Subcutaneous abdominal adipose tissue (tissue), 5 donors: ENCODE measurements at regions not wholly inside any gene's neighbourhood (a gene's known extent, or its start where the extent isn't known, plus 50 kb on each side); places are given as distances from the start of the nearest gene placed in this dataset.
"Not testable (repeated sequence)": the region's sequence is repeated elsewhere in the genome, so short reads cannot be mapped to it uniquely, and the experiment has no call there.

ENCODE experiments used
- H3K27ac ChIP-seq: one replicate; pipeline ENCODE4 v1.7.0; 2013; ENCODE audit warnings: low read depth, mild to moderate bottlenecking, inconsistent platforms, low read length, moderate library complexity
- H3K27me3 ChIP-seq, 5 donors: one replicate each; pipeline ENCODE4 v1.7.0; 2013; ENCODE audit warnings: low read length in 5 of 5, inconsistent platforms in 1 of 5; ENCODE audit not compliant: control insufficient read depth in 5 of 5, insufficient read depth in 4 of 5
- H3K36me3 ChIP-seq, 5 donors: one replicate each; pipeline ENCODE4 v1.7.0; 2013; ENCODE audit warnings: low read length in 5 of 5; ENCODE audit not compliant: control insufficient read depth in 5 of 5, insufficient read depth in 5 of 5
- H3K4me1 ChIP-seq, 5 donors: one replicate each; pipeline ENCODE4 v1.7.0; 2013; ENCODE audit warnings: low read length in 5 of 5, mild to moderate bottlenecking in 3 of 5, moderate library complexity in 1 of 5; ENCODE audit not compliant: control insufficient read depth in 5 of 5, insufficient read depth in 5 of 5
- H3K4me3 ChIP-seq, 5 donors: one replicate each; pipeline ENCODE4 v1.7.0; 2013; ENCODE audit warnings: low read length in 5 of 5, low read depth in 1 of 5
- H3K9ac ChIP-seq, 5 donors: one replicate each; pipeline ENCODE4 v1.7.0; 2013; ENCODE audit warnings: low read length in 5 of 5, mild to moderate bottlenecking in 4 of 5, moderate library complexity in 3 of 5
- H3K9me3 ChIP-seq, 5 donors: one replicate each; pipeline ENCODE4 v1.7.0; 2013; ENCODE audit warnings: low read length in 5 of 5; ENCODE audit not compliant: control insufficient read depth in 5 of 5
- donor health status: healthy.
- donor health status: healthy.
- donor health status: healthy.
- donor health status: healthy.
- donor health status: healthy.

GRCh38 chr10:29823553-29824080 is 188.8 kb upstream of the SVIL start:
- Histone ChIP-seq H3K9me3 (no peaks in the 10 kb centered on the region), H3K9ac (no peak overlapping the region), H3K4me3 (no peak overlapping the region), H3K4me1 (peaks cover 0 to 14% (median 12%) of the 10 kb centered on the region in 5 donors), H3K27me3 (no peaks in the 10 kb centered on the region), H3K27ac (no peak overlapping the region), H3K36me3 (no peaks in the 10 kb centered on the region)

DNA sequence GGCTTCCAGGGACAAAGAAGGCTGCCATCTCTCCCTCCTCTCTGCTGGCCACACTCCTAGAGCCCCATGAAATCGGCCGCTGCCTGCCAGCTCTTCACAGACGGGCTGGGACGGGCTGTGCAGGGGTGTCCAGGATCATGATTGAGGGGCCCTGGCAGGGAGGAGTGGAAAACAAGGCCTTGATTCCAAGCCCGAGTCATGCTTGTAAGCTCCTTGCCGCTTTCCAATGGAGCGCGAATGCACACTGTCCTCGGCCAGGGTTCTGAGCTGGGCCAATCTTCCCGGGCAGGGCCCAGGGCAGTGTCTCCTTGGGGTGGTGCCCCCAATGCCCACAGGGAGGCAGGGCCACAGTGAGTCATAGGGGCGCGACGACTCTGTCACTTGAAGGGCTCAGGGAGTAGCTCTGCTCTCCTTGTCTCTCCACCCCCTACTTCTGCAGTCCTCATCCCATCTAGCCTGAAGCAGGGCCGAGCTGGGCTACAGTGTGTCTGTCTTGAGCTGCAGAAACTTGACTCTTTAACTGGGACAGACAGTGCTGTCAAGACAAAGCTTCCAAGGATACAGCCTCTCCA is 186.2 kb upstream of the SVIL start:
- Histone ChIP-seq H3K4me1 (peaks cover 0 to 12% (median 9%) of the 10 kb centered on the region in 5 donors), H3K27ac (peak overlapping the region; percentile 30), H3K9ac (peak overlapping the region in 1 of 5 donors; percentile 6), H3K36me3 (no peaks in the 10 kb centered on the region), H3K9me3 (no peaks in the 10 kb centered on the region), H3K4me3 (peak overlapping the region in 3 of 5 donors; percentile 26 to 49 (median 27)), H3K27me3 (no peaks in the 10 kb centered on the region)

- peaks cover 0 to 16% (median 13%) of the 10 kb centered on the region in 5 donors for H3K4me1 ChIP-seq
- no peak overlapping the region for H3K9ac ChIP-seq
- H3K27ac ChIP-seq = no peak overlapping the region
- no peak overlapping the region for H3K4me3 ChIP-seq
- H3K36me3 ChIP-seq = no peaks in the 10 kb centered on the region
- H3K9me3 ChIP-seq = no peaks in the 10 kb centered on the region
- H3K27me3 ChIP-seq = no peaks in the 10 kb centered on the region
Measured at GRCh38 chr10:29816801-29817558, 182.2 kb upstream of the SVIL start.

GRCh38 chr10:29815572-29815971 is 180.8 kb upstream of the SVIL start:
- Histone ChIP-seq H3K36me3 (no peaks in the 10 kb centered on the region), H3K9ac (no peak overlapping the region), H3K9me3 (no peaks in the 10 kb centered on the region), H3K27me3 (no peaks in the 10 kb centered on the region), H3K4me3 (no peak overlapping the region), H3K4me1 (peaks cover 2 to 13% (median 11%) of the 10 kb centered on the region in 5 donors), H3K27ac (no peak overlapping the region)

DNA sequence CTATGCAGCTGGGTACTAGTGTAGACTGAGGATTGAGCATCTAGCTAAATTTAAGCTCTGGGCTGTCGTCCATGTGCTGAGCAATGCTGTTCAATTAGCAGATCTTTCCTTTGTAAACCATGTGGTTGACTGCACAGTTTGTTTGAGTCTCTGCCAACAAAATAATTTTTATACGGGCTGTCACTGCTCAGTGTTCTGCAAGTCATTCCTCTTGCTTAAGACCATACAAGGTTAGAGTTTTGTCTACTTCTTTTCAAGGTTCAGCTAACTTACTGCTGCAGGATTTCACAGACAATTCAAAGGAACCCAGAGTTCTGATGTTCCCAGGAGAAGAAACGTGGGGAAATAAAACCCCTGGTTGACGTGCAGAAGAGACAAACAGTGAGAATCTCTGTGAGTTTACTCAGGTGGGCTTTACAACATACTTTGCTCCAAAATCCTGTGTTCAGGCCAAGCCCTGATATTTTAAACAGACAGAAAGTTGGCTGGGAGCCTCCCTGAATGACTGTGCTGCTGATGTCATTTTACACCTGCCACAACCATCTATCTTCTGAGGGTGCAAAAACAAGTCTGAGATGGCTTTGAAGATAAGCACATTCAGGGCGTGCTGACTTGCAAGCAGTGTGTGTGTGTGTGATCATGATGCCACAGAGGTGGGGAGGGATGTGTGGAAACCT is 177.1 kb upstream of the SVIL start:
- H3K4me3 ChIP-seq = no peak overlapping the region
- no peak overlapping the region for H3K9ac ChIP-seq
- H3K27ac ChIP-seq = peak overlapping the region; percentile 39
- no peaks in the 10 kb centered on the region for H3K27me3 ChIP-seq
- H3K9me3 ChIP-seq = no peaks in the 10 kb centered on the region
- no peaks in the 10 kb centered on the region for H3K36me3 ChIP-seq
- H3K4me1 ChIP-seq = peaks cover 2 to 17% (median 13%) of the 10 kb centered on the region in 5 donors

DNA sequence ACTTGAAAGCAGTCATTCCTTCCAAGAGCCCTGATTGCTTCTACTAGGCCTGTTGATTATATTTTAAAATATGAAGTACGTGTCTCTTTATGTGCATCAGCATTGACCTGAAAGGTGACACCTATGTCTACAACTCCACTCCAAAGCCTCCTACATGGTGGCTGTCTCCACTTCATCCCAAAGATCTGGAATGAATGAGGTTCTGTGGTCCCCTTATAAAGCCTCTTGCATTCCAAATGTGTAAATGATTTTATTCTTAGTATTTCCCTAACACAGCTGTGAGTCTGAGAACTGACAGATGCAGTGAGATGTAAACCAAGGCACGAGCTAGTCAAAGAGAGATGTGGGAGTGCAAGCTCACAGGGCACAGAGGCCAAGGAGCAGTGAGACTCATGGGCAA is 176.0 kb upstream of the SVIL start:
- no peaks in the 10 kb centered on the region for H3K27me3 ChIP-seq
- H3K9ac ChIP-seq = no peak overlapping the region
- H3K4me3 ChIP-seq = no peak overlapping the region
- no peaks in the 10 kb centered on the region for H3K36me3 ChIP-seq
- H3K9me3 ChIP-seq = no peaks in the 10 kb centered on the region
- H3K27ac ChIP-seq = no peak overlapping the region
- H3K4me1 ChIP-seq = peaks cover 2 to 28% (median 16%) of the 10 kb centered on the region in 5 donors

- H3K4me3 ChIP-seq, H3K9me3 ChIP-seq, H3K27me3 ChIP-seq, H3K36me3 ChIP-seq, H3K9ac ChIP-seq, H3K27ac ChIP-seq: not testable (repeated sequence)
- H3K4me1 ChIP-seq = peaks cover 2 to 34% (median 22%) of the 10 kb centered on the region in 5 donors
Measured at GRCh38 chr10:29810231-29810630, 175.5 kb upstream of the SVIL start.

- Histone ChIP-seq H3K9me3 (no peaks in the 10 kb centered on the region), H3K4me3 (no peak overlapping the region), H3K27me3 (no peaks in the 10 kb centered on the region), H3K36me3 (no peaks in the 10 kb centered on the region), H3K27ac (no peak overlapping the region), H3K9ac (no peak overlapping the region), H3K4me1 (peaks cover 2 to 42% (median 30%) of the 10 kb centered on the region in 5 donors)
Measured at GRCh38 chr10:29809383-29809782, 174.6 kb upstream of the SVIL start.

GRCh38 chr10:29807163-29807806 is 172.5 kb upstream of the SVIL start:
- Histone ChIP-seq H3K27me3 (no peaks in the 10 kb centered on the region), H3K36me3 (no peaks in the 10 kb centered on the region), H3K9ac (no peak overlapping the region), H3K27ac (peak overlapping the region; percentile 84), H3K9me3 (no peaks in the 10 kb centered on the region), H3K4me3 (no peak overlapping the region), H3K4me1 (peaks cover 5 to 50% (median 40%) of the 10 kb centered on the region in 5 donors)
